ENCODE measurements at regions not wholly inside any gene's neighbourhood (a gene's known extent, or its start where the extent isn't known, plus 50 kb on each side); places are given as distances from the start of the nearest gene placed in this dataset.
"Not testable (repeated sequence)": the region's sequence is repeated elsewhere in the genome, so short reads cannot be mapped to it uniquely, and the experiment has no call there.

DNA sequence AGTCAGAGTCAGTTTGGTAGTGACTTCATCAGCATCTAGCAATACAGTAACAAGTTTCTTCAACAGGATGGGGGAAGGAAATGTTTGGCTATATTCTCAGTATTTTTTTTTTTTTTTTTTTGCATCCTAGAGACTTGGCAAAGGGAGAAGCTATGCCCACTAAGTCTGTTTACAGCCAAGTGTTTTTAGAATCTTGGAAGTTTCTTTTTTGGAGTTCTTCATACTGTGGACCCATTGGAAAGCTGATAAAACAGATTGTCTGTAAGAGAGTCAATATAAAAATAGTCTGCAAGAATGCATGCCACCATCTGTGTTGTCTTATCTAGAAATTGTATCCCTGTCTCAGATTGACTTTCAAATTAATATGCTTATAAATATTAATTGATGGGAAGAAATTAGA, 171.2 kb downstream of the ADCYAP1 start:
- Histone ChIP-seq H3K27me3 (no peaks in the 10 kb centered on the region), H3K9me3 (no peaks in the 10 kb centered on the region), H3K4me3 (no peak overlapping the region), H3K27ac (no peak overlapping the region), H3K4me1 (no peaks in the 10 kb centered on the region), H3K36me3 (no peaks in the 10 kb centered on the region)
- intact Hi-C loops (cut with DNase I): no loop called here
- DNase-seq (ENCODE audit: extremely low spot score in 2 of 2): no peak
- TF ChIP-seq POLR2A (IDR thresholded peaks at IDR 0.05): no peak
- TF ChIP-seq POLR2AphosphoS5 (IDR thresholded peaks at IDR 0.05; ENCODE audit: insufficient read depth in 1 of 2, low read depth in 1 of 2): no peak
- no peak for TF ChIP-seq CTCF (IDR thresholded peaks at IDR 0.05)

- Histone ChIP-seq H3K4me1 (no peaks in the 10 kb centered on the region), H3K27me3 (no peaks in the 10 kb centered on the region), H3K27ac (no peak overlapping the region), H3K9me3 (no peaks in the 10 kb centered on the region), H3K36me3 (no peaks in the 10 kb centered on the region), H3K4me3 (no peak overlapping the region)
- intact Hi-C loops (cut with DNase I): no loop called here
- DNase-seq (ENCODE audit: extremely low spot score in 2 of 2): no peak
- TF ChIP-seq POLR2A (IDR thresholded peaks at IDR 0.05): no peak
- no peak for TF ChIP-seq POLR2AphosphoS5 (IDR thresholded peaks at IDR 0.05; ENCODE audit: insufficient read depth in 1 of 2, low read depth in 1 of 2)
- no peak for TF ChIP-seq CTCF (IDR thresholded peaks at IDR 0.05)
Measured at GRCh38 chr18:1078301-1078700, 173.6 kb downstream of the ADCYAP1 start.

- DNase-seq (ENCODE audit: extremely low spot score in 2 of 2); intact Hi-C loops (cut with DNase I); H3K9me3 ChIP-seq: not testable (repeated sequence)
Measured at GRCh38 chr18:1083675-1084074, 179.0 kb downstream of the ADCYAP1 start.

GRCh38 chr18:1090758-1091157, 186.1 kb downstream of the ADCYAP1 start:
- H3K4me3 ChIP-seq: no peak overlapping the region
- no peaks in the 10 kb centered on the region for H3K4me1 ChIP-seq
- intact Hi-C loops (cut with DNase I): no loop called here
- H3K27me3 ChIP-seq: no peaks in the 10 kb centered on the region
- no peaks in the 10 kb centered on the region for H3K36me3 ChIP-seq
- no peak overlapping the region for H3K27ac ChIP-seq
- TF ChIP-seq POLR2A (IDR thresholded peaks at IDR 0.05) (no peak), POLR2AphosphoS5 (IDR thresholded peaks at IDR 0.05; ENCODE audit: insufficient read depth in 1 of 2, low read depth in 1 of 2) (no peak), CTCF (IDR thresholded peaks at IDR 0.05) (no peak)
- no peak for DNase-seq (ENCODE audit: extremely low spot score in 2 of 2)
- H3K9me3 ChIP-seq: no peaks in the 10 kb centered on the region

More at GRCh38 chr18:1083675-1084074, 179.0 kb downstream of the ADCYAP1 start:
- not testable (repeated sequence) for H3K36me3 ChIP-seq, H3K4me1 ChIP-seq, H3K27ac ChIP-seq, H3K27me3 ChIP-seq, H3K4me3 ChIP-seq

DNA sequence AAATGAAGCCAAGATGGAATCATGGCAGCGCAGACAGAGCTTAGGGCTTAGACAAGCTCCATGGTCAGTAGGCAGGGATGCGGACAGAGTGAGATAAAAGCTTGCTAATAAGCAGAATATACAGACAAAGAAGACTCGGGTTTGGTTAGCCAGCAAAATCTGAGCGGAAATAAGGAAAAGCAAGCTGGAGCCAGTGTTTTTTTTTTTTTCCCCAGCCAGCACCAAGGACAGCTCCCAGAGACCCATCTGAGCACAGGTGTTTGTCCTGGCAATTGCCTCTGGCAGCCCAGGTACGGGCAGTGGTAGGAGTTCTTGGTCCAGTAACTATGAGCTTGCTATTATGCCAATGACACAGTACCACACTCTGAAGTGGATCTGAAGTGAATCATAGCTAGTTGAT, 187.6 kb downstream of the ADCYAP1 start:
- intact Hi-C loops (cut with DNase I): no loop called here
- no peaks in the 10 kb centered on the region for H3K36me3 ChIP-seq
- TF ChIP-seq POLR2AphosphoS5 (IDR thresholded peaks at IDR 0.05; ENCODE audit: insufficient read depth in 1 of 2, low read depth in 1 of 2): no peak
- TF ChIP-seq POLR2A (IDR thresholded peaks at IDR 0.05): no peak
- no peak for TF ChIP-seq CTCF (IDR thresholded peaks at IDR 0.05)
- no peaks in the 10 kb centered on the region for H3K4me1 ChIP-seq
- no peak for DNase-seq (ENCODE audit: extremely low spot score in 2 of 2)
- H3K4me3 ChIP-seq: no peak overlapping the region
- H3K9me3 ChIP-seq: no peaks in the 10 kb centered on the region
- H3K27ac ChIP-seq: no peak overlapping the region
- no peaks in the 10 kb centered on the region for H3K27me3 ChIP-seq

GRCh38 chr18:1094409-1094808, 189.7 kb downstream of the ADCYAP1 start:
- Histone ChIP-seq H3K9me3 (no peaks in the 10 kb centered on the region), H3K36me3 (no peaks in the 10 kb centered on the region), H3K4me3 (no peak overlapping the region), H3K27ac (no peak overlapping the region), H3K27me3 (no peaks in the 10 kb centered on the region), H3K4me1 (no peaks in the 10 kb centered on the region)
- DNase-seq (ENCODE audit: extremely low spot score in 2 of 2): no peak
- TF ChIP-seq POLR2AphosphoS5 (IDR thresholded peaks at IDR 0.05; ENCODE audit: insufficient read depth in 1 of 2, low read depth in 1 of 2) (no peak), POLR2A (IDR thresholded peaks at IDR 0.05) (no peak), CTCF (IDR thresholded peaks at IDR 0.05) (no peak)
- intact Hi-C loops (cut with DNase I): no loop called here

DNA sequence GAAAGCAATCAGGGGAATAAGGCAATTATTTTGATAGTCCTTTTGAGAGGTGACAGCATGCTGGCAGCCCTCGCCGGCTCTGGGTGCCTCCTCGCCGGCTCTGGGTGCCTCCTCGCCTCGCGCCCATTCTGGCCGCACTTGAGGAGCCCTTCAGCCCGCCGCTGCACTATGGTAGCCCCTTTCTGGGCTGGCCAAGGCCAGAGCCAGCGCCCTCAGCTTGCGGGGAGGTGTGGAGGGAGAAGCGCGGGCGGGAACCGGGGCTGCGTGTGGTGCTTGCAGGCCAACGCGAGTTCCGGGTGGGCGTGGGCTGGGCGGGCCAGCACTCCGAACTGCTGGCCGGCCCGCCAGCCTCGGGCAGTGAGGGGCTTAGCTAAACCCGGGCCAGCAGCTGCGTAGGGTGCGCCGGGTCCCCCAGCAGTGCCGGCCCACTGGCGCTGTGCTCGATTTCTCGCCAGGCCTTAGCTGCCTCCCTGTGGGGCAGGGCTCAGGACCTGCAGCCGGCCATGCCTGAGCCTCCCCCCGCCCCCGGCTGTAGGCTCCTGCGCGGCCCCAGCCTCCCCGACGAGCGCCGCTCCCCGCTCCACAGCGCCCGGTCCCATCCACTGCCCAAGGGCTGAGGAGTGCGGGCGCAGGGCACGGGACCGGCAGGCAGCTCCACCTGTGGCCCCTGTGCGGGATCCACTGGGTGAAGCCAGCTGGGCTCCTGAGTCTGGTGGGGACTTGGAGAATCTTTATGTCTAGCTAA, 193.5 kb downstream of the ADCYAP1 start:
- intact Hi-C loops (cut with DNase I); DNase-seq (ENCODE audit: extremely low spot score in 2 of 2); H3K4me3 ChIP-seq; H3K36me3 ChIP-seq; H3K27me3 ChIP-seq; H3K9me3 ChIP-seq; H3K27ac ChIP-seq; H3K4me1 ChIP-seq: not testable (repeated sequence)
